GM18520 (cell line): ENCODE measurements at regions not wholly inside any gene's neighbourhood (a gene's known extent, or its start where the extent isn't known, plus 50 kb on each side); places are given as distances from the start of the nearest gene placed in this dataset.
A peak's percentile ranks its signal among the peaks of the same experiment; 100 is the strongest.
"Not testable (repeated sequence)": the region's sequence is repeated elsewhere in the genome, so short reads cannot be mapped to it uniquely, and the experiment has no call there.

ENCODE experiments used
- ATAC-seq: cut with Tn5 transposase; IDR thresholded peaks from one replicate; pipeline ENCODE4 v1.9.1; 2021; ENCODE audit not compliant: unreplicated experiment

DNA sequence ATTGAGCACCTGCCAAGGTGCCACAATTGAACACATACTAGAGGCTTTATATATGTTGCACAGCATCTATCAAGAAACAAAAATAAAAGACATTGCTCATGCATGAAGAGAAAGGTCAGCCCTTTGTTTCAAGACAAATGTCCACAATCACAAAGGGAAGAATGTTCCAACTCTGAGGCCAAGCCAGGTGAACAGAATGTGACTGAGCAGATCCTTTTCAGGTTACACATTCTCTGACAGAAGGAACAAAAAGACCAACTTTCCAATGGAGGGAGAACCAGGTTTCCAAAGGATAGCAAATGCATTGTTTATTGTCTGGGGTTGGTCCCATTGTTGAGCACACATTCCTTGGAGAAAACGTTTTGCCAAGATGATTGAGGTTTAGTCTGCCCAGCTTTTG, 50.2 kb upstream of the FAM174B start:
- no peak for ATAC-seq

DNA sequence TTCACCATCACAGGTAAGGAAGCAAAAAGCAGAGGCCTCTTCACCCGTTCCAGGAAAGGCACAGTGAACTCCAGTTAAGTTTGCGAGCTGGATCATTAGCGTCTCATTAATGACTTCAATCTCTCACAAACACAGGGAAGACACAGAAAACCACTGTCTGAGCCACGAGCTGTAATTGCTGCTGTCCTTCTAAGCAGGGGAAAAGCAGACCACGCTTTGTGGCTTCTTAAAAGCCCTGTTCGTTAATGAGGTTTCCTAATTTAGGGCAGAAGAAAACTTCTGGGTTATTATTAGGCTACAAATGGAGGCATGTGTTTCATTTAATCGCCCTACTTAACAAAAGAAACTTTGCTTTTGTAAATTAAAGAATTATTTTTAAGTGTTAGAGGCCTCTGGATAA, 50.6 kb upstream of the FAM174B start:
- ATAC-seq, result no peak

DNA sequence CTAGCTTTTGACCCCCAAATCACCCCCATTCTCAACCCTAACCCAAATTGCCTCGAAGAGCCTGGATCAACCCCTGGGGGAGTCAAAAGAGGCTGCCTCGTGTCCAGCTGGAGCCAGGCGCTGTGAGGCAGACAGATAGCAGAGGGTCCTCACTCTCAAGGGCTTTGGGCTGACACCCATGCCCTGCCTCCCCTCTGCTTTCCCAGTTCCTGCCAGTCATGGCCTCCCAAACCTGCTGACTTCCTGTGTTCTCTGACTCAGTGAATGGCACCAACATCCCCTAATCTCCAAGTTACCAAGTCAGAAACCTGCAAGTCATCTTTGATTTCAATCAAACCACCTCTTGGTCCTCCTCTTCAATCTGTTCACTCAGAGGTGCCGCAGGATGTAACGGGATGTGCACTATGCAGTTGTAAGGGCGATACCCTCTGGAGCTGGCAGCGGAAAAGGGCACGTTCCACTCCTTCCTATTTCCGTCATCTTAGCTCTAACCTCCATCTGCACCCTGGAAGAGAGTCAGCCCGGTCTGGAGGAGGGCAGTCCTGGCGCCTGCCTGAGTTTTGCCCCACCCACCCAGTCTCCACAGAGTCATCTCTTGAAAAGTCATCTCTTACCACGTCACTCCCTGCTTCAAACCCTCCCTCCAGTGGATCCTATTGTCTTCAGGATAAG, 52.4 kb upstream of the FAM174B start:
- no peak for ATAC-seq

DNA sequence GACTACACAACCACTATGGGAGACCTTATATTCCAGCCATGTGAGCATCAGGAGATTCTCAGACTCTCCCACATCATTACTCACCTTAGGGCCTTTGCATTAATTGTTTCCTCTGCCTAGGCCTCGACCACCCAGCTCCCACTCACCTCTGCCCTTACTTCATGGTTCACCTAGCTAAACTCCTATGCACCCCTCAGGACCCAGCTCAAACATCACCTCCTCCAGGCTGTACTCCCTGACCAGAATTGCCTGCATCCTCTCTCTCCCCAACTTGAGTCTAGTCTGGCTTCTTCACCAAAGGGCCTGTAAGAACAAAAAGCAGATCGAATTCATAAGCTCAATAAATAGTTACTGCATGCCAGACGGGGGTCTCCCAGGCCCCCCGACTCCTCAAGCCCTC, 53.1 kb upstream of the FAM174B start:
- ATAC-seq, result no peak

DNA sequence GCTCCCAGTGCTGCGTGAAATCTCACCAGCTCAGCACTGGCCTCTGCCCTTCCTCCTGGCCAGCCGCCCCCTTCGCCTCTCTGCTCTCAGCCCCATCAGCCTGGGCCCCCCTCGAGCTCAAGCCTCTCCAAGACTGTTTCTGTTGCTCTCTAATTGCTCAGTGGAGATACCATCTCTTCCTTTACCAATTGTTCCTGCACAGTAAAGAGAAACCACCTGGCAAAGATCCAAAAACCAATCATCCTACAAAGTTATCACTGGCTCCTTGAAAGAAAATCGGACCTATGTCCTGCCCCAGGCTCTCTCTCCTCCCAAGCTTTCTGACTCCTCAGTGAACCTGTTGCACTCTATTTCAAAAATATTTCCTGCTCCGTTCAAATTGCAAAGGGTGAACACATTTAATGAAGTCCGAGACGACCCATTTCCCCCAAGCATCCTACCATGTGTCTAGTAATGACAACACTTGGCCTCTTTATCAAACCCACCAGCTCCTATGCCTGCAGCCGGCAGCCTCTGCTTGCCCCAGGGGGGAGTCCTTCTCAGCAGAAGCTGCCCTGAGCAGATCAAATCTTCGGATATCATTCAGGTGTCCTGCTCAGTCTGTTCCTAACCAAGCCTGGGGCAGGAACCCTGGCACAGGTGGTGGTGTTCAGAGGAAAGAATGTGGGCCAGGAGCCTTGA, 53.7 kb upstream of the FAM174B start:
- ATAC-seq, result no peak

DNA sequence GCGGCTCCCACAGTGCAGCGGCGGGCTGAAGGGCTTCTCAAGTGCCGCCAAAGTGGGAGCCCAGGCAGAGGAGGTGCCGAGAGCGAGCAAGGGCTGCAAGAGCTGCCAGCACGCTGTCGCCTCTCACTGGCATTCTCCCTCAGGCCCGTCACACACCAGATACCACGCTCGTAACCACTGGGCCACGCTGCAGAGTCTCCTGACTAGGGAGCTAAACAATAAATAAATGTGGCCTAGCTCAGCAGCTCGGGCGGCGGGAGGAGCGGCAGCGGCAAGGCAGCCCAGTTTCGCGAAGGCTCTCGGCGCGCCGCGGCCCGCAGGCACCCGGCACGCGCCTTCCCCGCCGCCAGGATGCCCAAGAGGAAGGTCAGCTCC, 55.9 kb upstream of the FAM174B start:
- ATAC-seq, result no peak

DNA sequence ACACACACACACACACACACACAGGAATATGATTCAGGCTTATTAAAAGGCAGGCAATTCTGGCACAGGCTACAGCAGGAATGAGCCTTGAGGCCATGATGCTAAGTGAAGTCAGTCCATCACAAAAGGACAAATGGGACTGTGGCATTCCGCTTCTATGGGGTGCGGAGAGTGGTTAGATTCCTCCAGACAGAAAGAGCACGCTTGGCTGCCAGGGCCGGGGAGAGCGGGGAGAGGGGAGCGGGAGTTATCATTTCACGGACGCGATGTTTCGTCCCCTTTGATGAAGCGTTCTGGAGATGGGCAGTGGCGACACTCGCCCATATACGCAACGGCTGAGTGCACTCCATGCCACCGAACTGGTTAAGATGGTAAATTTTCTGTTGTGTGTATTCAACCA, 58.5 kb upstream of the FAM174B start:
- no peak for ATAC-seq

DNA sequence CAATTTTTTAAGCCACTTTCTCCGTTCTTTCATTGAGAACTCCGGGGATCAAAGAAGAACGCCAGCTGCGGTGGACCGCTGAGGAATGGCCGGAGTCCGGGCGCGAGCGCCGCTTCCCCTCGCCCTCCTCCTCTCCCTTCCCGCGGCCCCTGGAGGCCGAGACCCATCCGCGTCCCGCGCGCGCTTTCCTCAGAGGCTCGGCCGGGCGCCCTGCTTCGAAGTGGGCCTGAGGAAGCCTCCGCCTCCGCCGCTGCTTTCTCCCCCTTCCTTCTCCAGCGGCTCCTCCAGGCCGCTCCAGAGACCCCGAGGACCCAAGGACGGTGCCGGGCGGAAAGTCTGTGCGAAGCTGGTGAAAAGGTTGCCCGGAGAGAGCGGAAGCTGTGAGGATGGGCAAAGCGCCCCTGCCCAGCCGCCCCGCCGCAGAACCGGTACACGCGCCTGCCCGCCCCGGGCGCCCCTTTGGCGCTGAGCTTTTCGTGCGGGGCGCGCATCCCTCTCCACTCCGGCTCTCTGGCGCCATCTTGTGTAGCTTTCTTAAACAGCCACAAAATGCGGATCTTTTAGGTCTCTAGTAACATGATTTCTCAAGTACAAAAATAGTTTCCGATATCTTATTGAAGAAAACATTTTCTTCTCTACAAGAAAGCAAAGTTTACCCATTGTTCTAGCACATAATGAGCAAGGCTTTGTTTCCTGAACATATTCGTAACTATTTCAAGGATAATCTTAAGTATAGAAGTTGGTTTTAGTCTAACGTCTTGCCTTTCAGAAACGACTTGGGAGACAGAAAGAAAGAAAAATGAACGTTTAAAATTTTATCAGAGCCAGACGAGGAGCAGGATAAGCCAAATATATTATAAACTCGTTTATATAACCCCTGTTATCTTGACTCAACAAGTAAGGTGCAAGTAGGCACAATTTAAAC, 59.2 kb upstream of the FAM174B start:
- ATAC-seq, result peak; percentile 60

DNA sequence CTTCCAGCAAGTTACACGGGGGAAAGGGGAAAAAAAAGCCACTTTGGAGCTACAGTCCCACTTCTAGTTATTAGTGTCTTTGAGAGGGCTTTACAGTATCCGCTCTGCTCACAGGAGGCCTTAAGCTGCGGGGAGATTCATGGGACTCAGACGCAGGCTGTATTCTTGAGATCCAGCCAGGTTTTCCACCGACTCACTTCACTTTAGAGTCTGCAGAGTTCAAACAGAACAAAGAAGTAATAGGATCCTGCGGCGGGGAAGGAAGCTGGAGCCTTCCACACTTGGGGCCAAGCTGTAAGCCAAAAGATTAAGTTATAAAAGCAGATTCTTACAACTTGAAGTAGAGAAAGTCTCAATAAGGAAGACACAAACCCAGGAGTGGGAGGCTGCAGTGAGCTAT, 60.2 kb upstream of the FAM174B start:
- no peak for ATAC-seq

DNA sequence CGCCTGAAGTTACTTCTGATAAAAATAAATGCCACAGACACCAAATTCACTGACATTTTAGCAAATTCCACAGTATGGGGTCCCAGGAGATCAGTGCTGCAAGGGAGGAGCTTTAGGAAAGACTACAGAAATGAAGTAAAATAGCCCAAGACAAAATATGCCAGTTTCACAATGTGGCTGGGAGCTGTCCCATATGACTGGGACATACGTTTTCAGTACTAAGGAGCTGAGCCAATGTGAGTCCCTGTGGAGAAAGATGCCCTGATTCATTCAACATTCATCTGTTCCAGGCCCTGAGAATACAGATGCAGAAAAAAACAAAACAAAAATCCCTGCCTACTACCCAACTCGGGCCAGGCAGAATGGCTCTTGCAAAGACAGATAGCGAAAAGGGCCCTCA, 63.4 kb upstream of the FAM174B start:
- no peak for ATAC-seq

DNA sequence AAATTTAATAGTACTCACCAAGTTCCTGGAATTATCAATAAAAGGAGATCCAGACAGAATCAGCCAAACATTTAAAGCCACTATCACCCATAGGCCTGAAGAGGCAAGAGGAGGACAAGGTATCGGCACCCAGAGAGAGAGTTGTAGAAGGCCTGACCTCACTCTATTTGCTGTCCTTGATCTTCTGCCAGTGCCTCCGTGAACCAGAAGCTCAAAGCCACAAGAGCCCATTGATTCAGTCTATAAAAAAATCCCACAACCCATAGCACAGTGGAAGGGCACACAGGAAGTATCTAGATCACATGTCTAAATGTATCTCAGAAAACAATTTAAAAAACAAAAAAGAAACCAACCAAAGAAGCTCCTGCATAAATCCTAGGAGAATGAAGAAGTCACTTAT, 68.6 kb upstream of the FAM174B start:
- no peak for ATAC-seq

DNA sequence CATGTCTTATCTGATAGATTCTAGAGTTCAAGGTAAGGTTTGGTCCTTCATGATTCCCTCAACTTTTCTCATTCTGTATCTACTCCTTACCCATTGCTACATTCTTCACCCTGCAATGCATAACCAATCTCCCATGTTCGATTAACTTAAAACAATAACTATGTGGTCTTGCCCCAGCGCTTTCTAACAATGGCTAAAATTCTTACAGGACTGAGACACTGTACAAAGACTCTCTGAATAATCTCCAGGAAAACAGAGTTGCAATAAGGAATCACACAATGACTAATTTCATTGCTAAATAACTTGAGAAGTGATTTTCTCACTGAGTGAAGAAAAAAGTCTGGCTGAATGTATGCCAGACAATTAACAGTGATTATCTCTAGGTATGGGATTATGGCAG, 69.6 kb upstream of the FAM174B start:
- ATAC-seq, result no peak

DNA sequence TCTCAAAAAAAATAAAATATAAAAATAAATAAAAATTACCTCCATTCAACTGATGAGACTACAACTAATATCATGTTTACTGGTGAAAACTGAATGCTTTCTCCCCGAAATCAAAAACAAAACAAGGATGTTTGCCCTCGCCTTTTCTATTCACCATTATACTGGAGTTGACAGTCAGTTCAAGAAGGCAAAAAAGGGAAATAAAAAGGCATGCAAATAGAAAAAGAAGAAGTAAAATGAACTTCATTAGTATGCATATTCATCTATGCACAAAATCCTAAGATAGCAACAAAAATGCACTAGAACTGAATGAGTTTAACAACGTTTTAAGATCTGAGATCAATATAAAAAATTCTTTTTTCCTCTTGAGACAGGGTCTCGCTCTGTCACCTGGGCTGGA, 72.7 kb upstream of the FAM174B start:
- ATAC-seq, result no peak

DNA sequence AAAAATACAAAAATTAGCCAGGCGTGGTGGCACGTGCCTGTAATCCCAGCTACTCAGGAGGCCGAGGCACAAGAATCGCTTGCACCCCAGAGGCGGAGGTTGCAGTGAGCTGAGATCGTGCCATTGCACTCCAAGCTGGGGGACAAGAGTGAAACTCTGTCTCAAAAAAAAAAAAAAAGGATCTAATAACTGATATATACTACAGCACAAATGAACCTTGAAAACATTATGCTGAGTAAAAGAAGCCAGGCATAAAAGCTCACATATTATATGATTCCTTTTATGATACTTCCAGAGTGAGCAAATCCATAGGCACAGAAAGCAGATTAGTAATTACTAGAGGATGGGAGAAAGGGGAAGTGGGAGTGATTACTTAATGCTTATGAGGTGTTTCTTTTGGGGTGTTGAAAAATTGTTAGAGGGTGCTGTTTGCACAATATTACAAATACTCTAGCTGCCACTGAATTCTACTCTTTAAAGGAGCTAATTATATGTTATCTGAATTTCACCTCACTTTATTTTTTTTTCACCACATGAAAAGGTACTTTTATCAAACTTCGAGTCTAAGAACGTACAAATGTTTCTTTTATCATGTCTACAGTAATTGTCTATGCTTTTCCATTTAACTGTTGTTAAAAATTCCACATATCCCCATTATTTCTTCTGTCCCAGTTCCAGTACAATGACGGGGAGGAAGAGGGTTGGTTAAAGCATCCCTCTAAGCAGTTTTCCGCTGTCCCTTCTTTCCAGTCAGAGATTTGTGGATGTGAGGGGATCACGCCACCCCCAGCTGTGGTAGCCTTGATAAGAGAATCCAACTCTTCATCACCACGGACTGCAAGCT, 77.7 kb upstream of the FAM174B start:
- no peak for ATAC-seq

DNA sequence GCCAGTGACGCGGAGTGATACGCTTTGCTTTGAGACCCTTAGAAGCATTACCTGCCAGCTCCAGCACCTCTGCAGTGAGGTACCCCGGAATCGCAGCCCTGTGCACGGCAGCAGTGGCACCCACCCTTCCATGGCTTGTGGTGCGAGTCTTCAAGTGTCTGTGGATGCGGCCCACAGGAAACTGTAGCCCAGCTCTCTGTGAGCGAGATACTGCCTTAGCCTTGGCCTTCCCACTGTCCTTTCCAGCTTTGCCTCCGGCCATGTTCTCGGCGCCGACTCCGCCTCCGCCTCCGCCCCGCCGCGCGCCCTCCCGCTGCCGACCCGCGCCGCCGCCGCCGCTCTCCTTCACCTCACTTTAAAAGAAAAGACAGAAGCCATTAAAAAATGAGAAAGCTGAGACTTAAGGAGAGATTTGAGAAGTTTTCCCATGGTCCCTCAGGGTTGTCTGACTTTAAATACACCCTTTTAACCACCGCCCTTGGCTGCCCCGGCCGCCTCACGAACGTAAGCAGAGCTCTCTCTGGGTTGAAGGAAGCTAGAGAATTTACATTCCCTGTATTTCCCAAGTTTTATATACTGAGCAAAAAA, 78.5 kb upstream of the FAM174B start:
- no peak for ATAC-seq

DNA sequence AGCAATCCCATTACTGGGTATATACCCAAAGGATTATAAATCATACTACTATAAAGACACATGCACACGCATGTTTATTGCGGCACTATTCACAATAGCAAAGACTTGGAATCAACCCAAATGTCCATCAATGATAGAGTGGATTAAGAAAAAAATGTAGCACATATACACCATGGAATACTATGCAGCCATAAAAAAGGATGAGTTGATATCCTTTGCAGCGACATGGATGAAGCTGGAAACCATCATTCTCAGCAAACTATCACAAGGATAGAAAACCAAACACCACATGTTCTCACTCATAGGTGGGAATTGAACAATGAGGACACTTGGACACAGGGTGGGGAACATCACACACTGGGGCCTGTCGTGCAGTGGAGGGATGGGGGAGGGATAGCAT, 83.7 kb upstream of the FAM174B start:
- ATAC-seq, result not testable (repeated sequence)

DNA sequence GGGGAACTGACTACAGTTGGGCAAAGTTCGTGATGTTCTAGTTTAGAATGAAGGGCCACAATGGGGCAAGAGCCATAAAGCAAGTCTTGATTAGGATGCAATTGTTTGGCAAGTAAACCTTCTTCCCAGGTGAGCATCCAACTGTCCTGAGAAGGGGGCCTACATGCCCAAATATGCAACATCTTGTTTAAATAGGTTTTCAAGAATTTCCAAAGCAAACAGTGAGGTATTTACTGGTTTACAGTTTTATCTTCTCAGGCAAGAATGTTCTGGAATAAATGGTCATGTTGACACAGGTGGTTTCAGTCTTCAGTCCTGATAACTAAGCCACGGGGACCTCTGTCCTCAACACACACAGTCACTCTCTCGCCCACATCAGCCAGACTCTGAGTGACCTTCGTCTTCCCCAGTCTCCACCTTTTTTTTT, 90.3 kb upstream of the FAM174B start:
- no peak for ATAC-seq

DNA sequence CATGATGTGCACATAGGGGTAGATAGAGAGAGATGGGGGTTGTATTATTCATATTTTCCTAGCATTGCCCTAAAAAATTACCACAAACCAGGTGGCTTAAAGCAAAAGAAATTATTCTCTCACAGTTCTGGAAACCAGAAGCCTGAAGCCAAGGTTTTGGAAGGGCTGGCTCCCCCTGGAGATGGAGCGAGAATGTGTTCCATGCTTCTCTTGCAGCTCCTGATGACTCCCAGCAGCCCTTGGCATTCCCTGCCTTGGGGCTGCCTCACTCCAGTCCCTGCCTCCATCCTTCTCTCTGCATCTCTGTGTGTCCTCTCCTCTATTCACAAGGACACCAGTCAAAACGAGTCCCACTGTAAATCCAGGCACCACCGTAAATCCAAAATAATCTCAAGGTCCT, 91.5 kb upstream of the FAM174B start:
- no peak for ATAC-seq

DNA sequence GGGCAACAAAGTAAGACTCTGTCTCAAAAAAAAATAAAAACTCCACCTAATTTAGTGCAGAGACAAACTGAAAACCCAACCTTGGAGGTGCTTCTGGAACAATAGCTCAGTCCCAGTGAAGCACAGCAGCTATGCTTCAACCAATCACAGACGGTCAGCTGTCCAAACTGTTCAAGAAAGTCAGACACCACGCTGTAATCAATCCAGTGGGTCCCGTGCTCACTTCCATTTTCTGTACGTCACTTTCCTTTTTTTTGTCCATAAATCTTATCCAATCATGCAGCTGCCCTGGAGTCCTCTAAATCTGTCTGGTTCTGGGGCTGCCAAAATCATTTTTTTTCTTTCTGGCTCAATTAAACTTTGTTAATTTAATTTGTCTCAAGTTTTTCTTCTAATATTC, 93.6 kb upstream of the FAM174B start:
- ATAC-seq, result no peak

DNA sequence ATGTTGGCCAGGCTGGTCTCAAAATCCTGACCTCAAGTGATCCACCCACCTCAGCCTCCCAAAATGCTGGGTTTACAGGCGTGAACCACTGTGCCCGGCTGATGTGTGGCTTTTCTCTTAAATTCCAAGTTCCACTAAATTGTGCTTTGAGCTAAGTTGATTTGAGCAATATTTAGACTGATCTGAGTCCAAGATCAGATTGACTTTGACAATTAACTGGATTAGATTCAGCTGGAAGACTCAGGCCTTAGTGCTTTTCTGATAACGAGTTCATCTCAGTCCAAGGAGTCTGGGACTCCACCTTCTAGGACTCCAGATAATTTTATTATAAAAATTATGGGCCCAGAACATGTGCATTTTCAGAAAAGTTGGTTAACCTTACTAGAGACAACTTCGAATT, 94.4 kb upstream of the FAM174B start:
- no peak for ATAC-seq

DNA sequence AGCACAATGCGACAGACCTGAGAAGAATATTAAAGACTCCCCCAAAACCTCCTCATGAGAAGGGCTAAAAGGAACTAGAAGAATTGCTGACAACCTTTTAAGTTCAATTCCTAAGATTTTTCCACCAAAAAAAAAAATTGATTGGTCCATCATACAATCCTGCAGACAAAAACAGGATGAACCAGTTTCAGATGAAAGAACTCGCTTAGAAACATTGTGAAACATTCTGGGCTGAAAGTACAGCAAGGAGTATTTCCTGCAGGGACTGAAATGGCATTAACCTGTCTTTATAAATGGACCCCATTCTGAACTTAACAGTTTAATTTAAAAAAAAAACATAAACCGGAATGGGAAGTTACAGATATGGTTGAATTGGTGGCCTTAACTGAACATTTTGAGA, 96.0 kb upstream of the FAM174B start:
- ATAC-seq, result no peak
